DND-41 (cell line): ENCODE measurements at regions not wholly inside any gene's neighbourhood (a gene's known extent, or its start where the extent isn't known, plus 50 kb on each side); places are given as distances from the start of the nearest gene placed in this dataset.

ENCODE experiments used
- ATAC-seq: fragments of 200-7000 bp; cut with Tn5 transposase; 3 replicates; pipeline ENCODE4 v1.9.1; 2021; ENCODE audit warnings: low read depth; ENCODE audit not compliant: insufficient read depth
- DNase-seq: peaks from one replicate; pipeline ENCODE4 v3.0.0-alpha.2; 2020
- H2AFZ ChIP-seq: 2 replicates; pipeline ENCODE4 v1.6.0; 2012; ENCODE audit warnings: low read depth, low read length
- H3K27ac ChIP-seq: 2 replicates; pipeline ENCODE4 v1.5.1; 2012; ENCODE audit warnings: low read length, inconsistent platforms
- H3K27me3 ChIP-seq: fragments of 200-600 bp; sonication (generic); 2 replicates; pipeline ENCODE4 v1.6.0; 2012; ENCODE audit warnings: low read length, mild to moderate bottlenecking, inconsistent platforms; ENCODE audit not compliant: insufficient read depth, poor library complexity
- H3K36me3 ChIP-seq: 2 replicates; pipeline ENCODE4 v1.5.1; 2012; ENCODE audit warnings: low read length, inconsistent platforms; ENCODE audit not compliant: insufficient read depth
- H3K4me1 ChIP-seq: 2 replicates; pipeline ENCODE4 v1.5.1; 2012; ENCODE audit warnings: mild to moderate bottlenecking, low read length; ENCODE audit not compliant: insufficient read depth
- H3K4me2 ChIP-seq: 2 replicates; pipeline ENCODE4 v1.6.0; 2012; ENCODE audit warnings: mild to moderate bottlenecking, moderate library complexity, low read length, inconsistent platforms; ENCODE audit not compliant: insufficient read depth
- H3K4me3 ChIP-seq, 2 experiments: fragments of 200-600 bp in 1 of 2; shearing (Covaris generic) in 1 of 2; 2 replicates each; pipeline ENCODE4 v1.5.1; 2012 to 2016; ENCODE audit warnings: inconsistent platforms in 2 of 2, low read length in 2 of 2, mild to moderate bottlenecking in 2 of 2, low read depth in 1 of 2, moderate library complexity in 1 of 2
- H3K79me2 ChIP-seq: 2 replicates; pipeline ENCODE4 v1.6.0; 2012; ENCODE audit warnings: low read length, inconsistent platforms; ENCODE audit not compliant: insufficient read depth
- H3K9ac ChIP-seq: 2 replicates; pipeline ENCODE4 v1.6.0; 2012; ENCODE audit warnings: low read depth, mild to moderate bottlenecking, inconsistent platforms, low read length, moderate library complexity
- H3K9me3 ChIP-seq: 2 replicates; pipeline ENCODE4 v1.5.1; 2012; ENCODE audit warnings: low read length, moderate library complexity, mild to moderate bottlenecking, inconsistent platforms; ENCODE audit not compliant: insufficient read depth, severe bottlenecking
- H4K20me1 ChIP-seq: 2 replicates; pipeline ENCODE4 v1.6.0; 2012; ENCODE audit warnings: low read length; ENCODE audit not compliant: insufficient read depth
- EZH2 ChIP-seq: IDR thresholded peaks from 3 replicates; pipeline ENCODE4 v1.6.1; 2012; ENCODE audit warnings: borderline replicate concordance, low read depth, mild to moderate bottlenecking, moderate library complexity, low read length, inconsistent platforms; ENCODE audit not compliant: severe bottlenecking
- TF ChIP-seq, protein P1 (sequence below): IDR thresholded peaks from 2 replicates; pipeline ENCODE4 v1.5.1; 2012; ENCODE audit warnings: borderline replicate concordance, low read length, moderate library complexity, mild to moderate bottlenecking; ENCODE audit not compliant: poor library complexity, severe bottlenecking; ENCODE audit errors: extremely low read depth

DNA sequence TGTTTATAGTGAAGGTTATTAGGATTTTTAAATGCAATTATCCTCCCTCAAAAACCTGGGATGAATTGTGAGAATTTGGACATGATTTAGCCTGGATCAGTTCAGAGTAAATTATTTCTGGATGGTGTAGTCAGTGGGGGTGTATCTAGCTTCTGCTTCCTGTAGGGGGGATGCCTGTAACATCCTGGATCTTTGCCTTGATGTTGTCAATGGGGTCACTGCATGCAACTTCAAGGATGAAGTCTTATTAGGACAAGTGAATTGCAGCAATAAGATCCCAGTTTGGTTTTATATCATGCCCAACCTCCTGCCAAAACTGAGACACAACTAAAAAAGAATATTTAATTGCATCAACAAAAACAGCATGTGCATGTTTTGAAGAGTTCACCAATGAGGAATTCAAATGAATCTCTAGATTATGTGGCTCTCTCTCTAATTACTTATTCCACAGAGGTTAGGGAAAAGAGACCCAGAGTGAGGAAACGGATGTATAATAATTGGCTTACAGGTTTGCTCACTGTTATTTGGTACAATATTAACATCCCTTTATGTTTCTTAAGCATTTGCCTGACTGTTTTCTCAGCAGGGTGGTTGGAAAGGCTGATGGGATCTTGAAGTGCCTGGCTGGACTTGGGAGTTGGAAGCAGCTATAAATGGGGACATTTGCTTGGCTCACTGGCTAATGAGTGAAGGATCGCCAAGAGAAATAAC is 159.8 kb downstream of the HS3ST3B1 start:
- no peaks in the 10 kb centered on the region for H3K36me3 ChIP-seq
- TF ChIP-seq, protein P1, sequence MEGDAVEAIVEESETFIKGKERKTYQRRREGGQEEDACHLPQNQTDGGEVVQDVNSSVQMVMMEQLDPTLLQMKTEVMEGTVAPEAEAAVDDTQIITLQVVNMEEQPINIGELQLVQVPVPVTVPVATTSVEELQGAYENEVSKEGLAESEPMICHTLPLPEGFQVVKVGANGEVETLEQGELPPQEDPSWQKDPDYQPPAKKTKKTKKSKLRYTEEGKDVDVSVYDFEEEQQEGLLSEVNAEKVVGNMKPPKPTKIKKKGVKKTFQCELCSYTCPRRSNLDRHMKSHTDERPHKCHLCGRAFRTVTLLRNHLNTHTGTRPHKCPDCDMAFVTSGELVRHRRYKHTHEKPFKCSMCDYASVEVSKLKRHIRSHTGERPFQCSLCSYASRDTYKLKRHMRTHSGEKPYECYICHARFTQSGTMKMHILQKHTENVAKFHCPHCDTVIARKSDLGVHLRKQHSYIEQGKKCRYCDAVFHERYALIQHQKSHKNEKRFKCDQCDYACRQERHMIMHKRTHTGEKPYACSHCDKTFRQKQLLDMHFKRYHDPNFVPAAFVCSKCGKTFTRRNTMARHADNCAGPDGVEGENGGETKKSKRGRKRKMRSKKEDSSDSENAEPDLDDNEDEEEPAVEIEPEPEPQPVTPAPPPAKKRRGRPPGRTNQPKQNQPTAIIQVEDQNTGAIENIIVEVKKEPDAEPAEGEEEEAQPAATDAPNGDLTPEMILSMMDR, result peak; percentile 44
- no peak for TF ChIP-seq EZH2
- peak overlapping the region; percentile 5; the same call in 1 of the 2 replicates for H3K9ac ChIP-seq
- no peaks in the 10 kb centered on the region for H3K27me3 ChIP-seq
- peak overlapping the region; percentile 98 for H3K27ac ChIP-seq
- no peaks in the 10 kb centered on the region for H3K79me2 ChIP-seq
- no peaks in the 10 kb centered on the region for H4K20me1 ChIP-seq
- ATAC-seq (peak; percentile 46; the same call in 1 of the 3 replicates), DNase-seq (peak; percentile 38)
- peak overlapping the region; percentile 46 for H2AFZ ChIP-seq
- no peak overlapping the region for H3K4me2 ChIP-seq
- H3K4me3 ChIP-seq, result no peak overlapping the region
- peaks cover 59% of the 10 kb centered on the region for H3K4me1 ChIP-seq
- peaks cover 8% of the 10 kb centered on the region for H3K9me3 ChIP-seq

DNA sequence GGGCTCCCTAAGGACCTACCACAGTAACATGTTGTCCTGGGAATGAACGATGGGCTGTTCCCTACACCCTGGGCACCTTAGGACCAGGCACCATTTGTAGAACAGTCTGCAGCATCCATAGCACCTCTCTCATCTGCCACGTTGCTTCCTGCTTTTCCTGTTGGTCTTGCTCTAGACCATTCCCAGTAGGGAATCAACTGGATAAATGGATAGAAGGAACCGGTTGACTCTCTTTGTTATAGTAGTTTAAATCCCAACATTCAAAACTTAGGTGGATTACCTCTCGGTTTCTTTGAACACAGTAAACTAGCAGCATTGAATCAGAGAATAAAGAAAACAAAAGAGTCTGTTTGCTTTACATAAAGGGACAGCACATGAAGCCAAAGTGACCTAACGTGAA is 159.1 kb downstream of the HS3ST3B1 start:
- Histone ChIP-seq H2AFZ (peak overlapping the region; percentile 46), H3K4me3 (no peak overlapping the region), H3K36me3 (no peaks in the 10 kb centered on the region), H3K27ac (peak overlapping the region; percentile 98), H3K4me2 (no peak overlapping the region), H3K27me3 (no peaks in the 10 kb centered on the region), H3K9me3 (peaks cover 8% of the 10 kb centered on the region), H3K9ac (peak overlapping the region; percentile 5; the same call in 1 of the 2 replicates), H3K79me2 (no peaks in the 10 kb centered on the region), H3K4me1 (peaks cover 59% of the 10 kb centered on the region), H4K20me1 (no peaks in the 10 kb centered on the region)
- DNase-seq, result no peak
- no peak for ATAC-seq
- TF ChIP-seq, protein P1, result no peak
- no peak for TF ChIP-seq EZH2

DNA sequence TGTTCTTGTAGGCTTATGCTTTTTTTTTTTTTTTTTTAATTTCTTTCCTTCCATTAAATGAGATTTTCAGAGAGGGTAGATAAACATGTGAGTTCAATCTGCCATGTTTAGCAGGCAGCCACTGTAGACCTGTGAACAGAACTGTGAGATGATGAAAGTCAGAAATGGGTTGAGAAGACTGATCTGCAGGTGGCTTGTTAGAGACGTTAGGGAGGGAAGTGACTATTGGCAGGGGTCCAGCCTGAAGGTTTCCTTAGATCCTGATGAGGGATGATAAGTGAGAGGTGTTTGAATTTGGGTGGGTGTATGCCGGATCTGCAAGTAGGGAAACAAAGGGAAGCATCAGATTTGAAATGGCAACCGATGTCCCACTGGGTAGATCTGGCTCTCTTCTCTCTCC is 157.8 kb downstream of the HS3ST3B1 start:
- H3K27me3 ChIP-seq, result no peaks in the 10 kb centered on the region
- H4K20me1 ChIP-seq, result no peaks in the 10 kb centered on the region
- H3K36me3 ChIP-seq, result no peaks in the 10 kb centered on the region
- peaks cover 8% of the 10 kb centered on the region for H3K9me3 ChIP-seq
- peak overlapping the region; percentile 21 for H3K4me2 ChIP-seq
- no peak overlapping the region for H3K4me3 ChIP-seq
- DNase-seq, result peak; percentile 90
- H3K9ac ChIP-seq, result peak overlapping the region; percentile 56
- H3K4me1 ChIP-seq, result peaks cover 66% of the 10 kb centered on the region
- H3K79me2 ChIP-seq, result no peaks in the 10 kb centered on the region
- ATAC-seq, result peak; percentile 90
- peak overlapping the region; percentile 98 for H3K27ac ChIP-seq
- H2AFZ ChIP-seq, result peak overlapping the region; percentile 58
- TF ChIP-seq, protein P1, result no peak
- TF ChIP-seq EZH2, result no peak
